GM19372 (cell line): ENCODE measurements at regions not wholly inside any gene's neighbourhood (a gene's known extent, or its start where the extent isn't known, plus 50 kb on each side); places are given as distances from the start of the nearest gene placed in this dataset.

Experiments
- ATAC-seq: cut with Tn5 transposase; IDR thresholded peaks from one replicate; pipeline ENCODE4 v1.9.1; 2021; ENCODE audit warnings: mild to moderate bottlenecking, low read depth, moderate library complexity; ENCODE audit not compliant: unreplicated experiment

- ATAC-seq, result no peak
Measured at GRCh38 chr18:34631093-34631966, 78.8 kb upstream of the DTNA start.

- ATAC-seq, result no peak
Measured at GRCh38 chr18:34632321-34632720, 77.8 kb upstream of the DTNA start.

- ATAC-seq, result no peak
Measured at GRCh38 chr18:34633368-34633767, 76.7 kb upstream of the DTNA start.

GRCh38 chr18:34637094-34637801 is 72.8 kb upstream of the DTNA start:
- no peak for ATAC-seq

GRCh38 chr18:34639687-34640086 is 70.4 kb upstream of the DTNA start:
- no peak for ATAC-seq

- no peak for ATAC-seq
Measured at GRCh38 chr18:34640276-34640675, 69.8 kb upstream of the DTNA start.

GRCh38 chr18:34643989-34644388 is 66.1 kb upstream of the DTNA start:
- ATAC-seq, result no peak

- ATAC-seq, result no peak
Measured at GRCh38 chr18:34647251-34647650, 62.8 kb upstream of the DTNA start.

GRCh38 chr18:34648269-34648985 is 61.7 kb upstream of the DTNA start:
- ATAC-seq, result no peak

GRCh38 chr18:34649080-34649479 is 61.0 kb upstream of the DTNA start:
- ATAC-seq, result no peak

GRCh38 chr18:34650121-34650545 is 60.0 kb upstream of the DTNA start:
- ATAC-seq, result no peak

- ATAC-seq, result no peak
Measured at GRCh38 chr18:34651586-34652369, 58.3 kb upstream of the DTNA start.

GRCh38 chr18:34655131-34655530 is 55.0 kb upstream of the DTNA start:
- ATAC-seq, result no peak

GRCh38 chr18:34657860-34658500 is 52.1 kb upstream of the DTNA start:
- ATAC-seq, result no peak

- ATAC-seq, result no peak
Measured at GRCh38 chr18:34659579-34660517, 50.2 kb upstream of the DTNA start.
